Body of pancreas (tissue), 4 donors: ENCODE measurements at regions not wholly inside any gene's neighbourhood (a gene's known extent, or its start where the extent isn't known, plus 50 kb on each side); places are given as distances from the start of the nearest gene placed in this dataset.

Experiments used
- CTCF ChIP-seq, 7 experiments: fragments of 450-650 bp in 4 of 7; fragments of 200-600 bp in 3 of 7; sonication (generic) in 3 of 7; IDR thresholded peaks; one replicate each; pipeline ENCODE4 v1.5.1; 2016 to 2019; ENCODE audit warnings: antibody characterized with exemption in 7 of 7
- POLR2A ChIP-seq, 3 donors: fragments of 450-650 bp; IDR thresholded peaks; one replicate each; pipeline ENCODE4 v1.6.1; 2016; ENCODE audit warnings: antibody characterized with exemption in 3 of 3, mild to moderate bottlenecking in 2 of 3

GRCh38 chr13:34542321-34542720 lies 399.7 kb upstream of the NBEA start:
- TF ChIP-seq CTCF (IDR thresholded peaks at IDR 0.05) (no peak), POLR2A (IDR thresholded peaks at IDR 0.05) (no peak)
